ENCODE measurements at regions not wholly inside any gene's neighbourhood (a gene's known extent, or its start where the extent isn't known, plus 50 kb on each side); places are given as distances from the start of the nearest gene placed in this dataset.

DNA sequence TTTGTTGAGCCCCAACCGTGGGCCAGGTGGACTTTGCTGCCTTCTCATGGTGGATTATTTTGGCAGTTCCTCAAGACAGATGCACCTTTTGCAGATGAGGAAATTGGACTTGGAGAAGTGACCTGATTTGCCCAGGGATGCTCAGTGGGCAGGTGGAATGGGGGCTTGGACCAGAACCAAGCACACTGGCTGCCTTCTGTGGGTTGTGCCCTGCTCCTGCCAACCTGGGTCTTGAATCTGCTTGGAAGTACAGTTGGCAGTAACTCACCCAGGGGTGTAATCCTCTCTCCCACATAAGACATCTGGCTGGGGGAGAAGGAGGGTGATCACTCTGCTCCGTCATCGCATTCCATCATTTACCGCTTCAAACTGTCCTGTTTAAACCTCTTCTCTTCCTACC, 110.5 kb upstream of the GPR26 start:
- Histone ChIP-seq H4K8ac (ENCODE audit: low read length) (no peak overlapping the region), H3K4ac (ENCODE audit: low read depth in 1 of 2, low read length in 2 of 2) (no peak overlapping the region), H3K36me3 (ENCODE audit: control insufficient read depth in 1 of 2, insufficient read depth in 2 of 2, low read depth in 1 of 2, low read length in 2 of 2) (no peaks in the 10 kb centered on the region), H2BK15ac (ENCODE audit: low read depth, poor library complexity, severe bottlenecking) (no peak overlapping the region), H3K9ac (ENCODE audit: low read length) (no peak overlapping the region), H2BK5ac (ENCODE audit: low read depth, low read length, poor library complexity, severe bottlenecking) (no peak overlapping the region), H3K4me1 (ENCODE audit: control insufficient read depth, insufficient read depth, low read depth, low read length) (no peaks in the 10 kb centered on the region), H2AFZ (ENCODE audit: low read depth, low read length) (no peak overlapping the region), H3K27ac (ENCODE audit: low read length, poor library complexity, severe bottlenecking) (no peak overlapping the region), H3K4me3 (ENCODE audit: insufficient read depth in 1 of 2, low read depth in 1 of 2, low read length in 2 of 2) (no peak overlapping the region), H4K91ac (ENCODE audit: low read length) (no peak overlapping the region), H2BK12ac (ENCODE audit: low read length in 2 of 2) (no peak overlapping the region), H3K14ac (ENCODE audit: low read length in 2 of 2) (no peak overlapping the region), H3K18ac (ENCODE audit: low read depth in 1 of 2, low read length in 2 of 2) (no peak overlapping the region), H3K23ac (ENCODE audit: low read length in 2 of 2) (no peak overlapping the region), H2BK120ac (ENCODE audit: low read depth, low read length) (no peak overlapping the region), H3K9me3 (ENCODE audit: control insufficient read depth, low read length) (no peaks in the 10 kb centered on the region), H3K79me1 (replicated peaks; ENCODE audit: low read length, poor library complexity, severe bottlenecking) (no peaks in the 10 kb centered on the region), H3K4me2 (ENCODE audit: low read length, poor library complexity, severe bottlenecking) (no peak overlapping the region), H2AK5ac (ENCODE audit: low read length, severe bottlenecking) (no peak overlapping the region), H3K27me3 (ENCODE audit: control insufficient read depth in 1 of 2, insufficient read depth in 1 of 2, low read length in 2 of 2) (peaks cover 0 to 62% of the 10 kb centered on the region in 2 experiments)
- DNase-seq = no peak
- 87% methylated on average over 4 of the region's 4 CpGs for WGBS

GRCh38 chr10:123556049-123556448, 110.1 kb upstream of the GPR26 start:
- Histone ChIP-seq H3K9ac (ENCODE audit: low read length) (no peak overlapping the region), H3K27ac (ENCODE audit: low read length, poor library complexity, severe bottlenecking) (no peak overlapping the region), H3K9me3 (ENCODE audit: control insufficient read depth, low read length) (no peaks in the 10 kb centered on the region), H3K14ac (ENCODE audit: low read length in 2 of 2) (no peak overlapping the region), H3K4me2 (ENCODE audit: low read length, poor library complexity, severe bottlenecking) (no peak overlapping the region), H3K4me3 (ENCODE audit: insufficient read depth in 1 of 2, low read depth in 1 of 2, low read length in 2 of 2) (no peak overlapping the region), H4K8ac (ENCODE audit: low read length) (no peak overlapping the region), H3K36me3 (ENCODE audit: control insufficient read depth in 1 of 2, insufficient read depth in 2 of 2, low read depth in 1 of 2, low read length in 2 of 2) (no peaks in the 10 kb centered on the region), H2BK15ac (ENCODE audit: low read depth, poor library complexity, severe bottlenecking) (no peak overlapping the region), H2BK120ac (ENCODE audit: low read depth, low read length) (no peak overlapping the region), H2BK12ac (ENCODE audit: low read length in 2 of 2) (no peak overlapping the region), H3K4ac (ENCODE audit: low read depth in 1 of 2, low read length in 2 of 2) (no peak overlapping the region), H2BK5ac (ENCODE audit: low read depth, low read length, poor library complexity, severe bottlenecking) (no peak overlapping the region), H2AFZ (ENCODE audit: low read depth, low read length) (no peak overlapping the region), H3K79me1 (replicated peaks; ENCODE audit: low read length, poor library complexity, severe bottlenecking) (no peaks in the 10 kb centered on the region), H3K23ac (ENCODE audit: low read length in 2 of 2) (no peak overlapping the region), H3K4me1 (ENCODE audit: control insufficient read depth, insufficient read depth, low read depth, low read length) (no peaks in the 10 kb centered on the region), H4K91ac (ENCODE audit: low read length) (no peak overlapping the region), H3K27me3 (ENCODE audit: control insufficient read depth in 1 of 2, insufficient read depth in 1 of 2, low read length in 2 of 2) (peaks cover 0 to 65% of the 10 kb centered on the region in 2 experiments), H3K18ac (ENCODE audit: low read depth in 1 of 2, low read length in 2 of 2) (no peak overlapping the region), H2AK5ac (ENCODE audit: low read length, severe bottlenecking) (no peak overlapping the region)
- WGBS = 78% methylated on average over 7 of the region's 7 CpGs
- DNase-seq = no peak

GRCh38 chr10:123556736-123557135, 109.4 kb upstream of the GPR26 start:
- H3K27ac ChIP-seq (ENCODE audit: low read length, poor library complexity, severe bottlenecking) = no peak overlapping the region
- H2BK5ac ChIP-seq (ENCODE audit: low read depth, low read length, poor library complexity, severe bottlenecking) = no peak overlapping the region
- no peak overlapping the region for H3K4ac ChIP-seq (ENCODE audit: low read depth in 1 of 2, low read length in 2 of 2)
- no peak overlapping the region for H4K91ac ChIP-seq (ENCODE audit: low read length)
- H3K14ac ChIP-seq (ENCODE audit: low read length in 2 of 2) = no peak overlapping the region
- H2BK120ac ChIP-seq (ENCODE audit: low read depth, low read length) = no peak overlapping the region
- H2AFZ ChIP-seq (ENCODE audit: low read depth, low read length) = no peak overlapping the region
- H2BK12ac ChIP-seq (ENCODE audit: low read length in 2 of 2) = no peak overlapping the region
- H2BK15ac ChIP-seq (ENCODE audit: low read depth, poor library complexity, severe bottlenecking) = no peak overlapping the region
- no peak for DNase-seq
- H4K8ac ChIP-seq (ENCODE audit: low read length) = no peak overlapping the region
- no peak overlapping the region for H3K4me3 ChIP-seq (ENCODE audit: insufficient read depth in 1 of 2, low read depth in 1 of 2, low read length in 2 of 2)
- H3K36me3 ChIP-seq (ENCODE audit: control insufficient read depth in 1 of 2, insufficient read depth in 2 of 2, low read depth in 1 of 2, low read length in 2 of 2) = no peaks in the 10 kb centered on the region
- no peak overlapping the region for H3K4me2 ChIP-seq (ENCODE audit: low read length, poor library complexity, severe bottlenecking)
- H3K79me1 ChIP-seq (replicated peaks; ENCODE audit: low read length, poor library complexity, severe bottlenecking) = no peaks in the 10 kb centered on the region
- H3K27me3 ChIP-seq (ENCODE audit: control insufficient read depth in 1 of 2, insufficient read depth in 1 of 2, low read length in 2 of 2) = peaks cover 0 to 66% of the 10 kb centered on the region in 2 experiments
- H3K18ac ChIP-seq (ENCODE audit: low read depth in 1 of 2, low read length in 2 of 2) = no peak overlapping the region
- WGBS = 82% methylated on average over 16 of the region's 16 CpGs
- H3K9me3 ChIP-seq (ENCODE audit: control insufficient read depth, low read length) = no peaks in the 10 kb centered on the region
- H2AK5ac ChIP-seq (ENCODE audit: low read length, severe bottlenecking) = no peak overlapping the region
- no peak overlapping the region for H3K9ac ChIP-seq (ENCODE audit: low read length)
- H3K23ac ChIP-seq (ENCODE audit: low read length in 2 of 2) = no peak overlapping the region
- no peaks in the 10 kb centered on the region for H3K4me1 ChIP-seq (ENCODE audit: control insufficient read depth, insufficient read depth, low read depth, low read length)

- Histone ChIP-seq H4K91ac (ENCODE audit: low read length) (no peak overlapping the region), H3K27me3 (ENCODE audit: control insufficient read depth in 1 of 2, insufficient read depth in 1 of 2, low read length in 2 of 2) (peaks cover 0 to 68% of the 10 kb centered on the region in 2 experiments), H3K36me3 (ENCODE audit: control insufficient read depth in 1 of 2, insufficient read depth in 2 of 2, low read depth in 1 of 2, low read length in 2 of 2) (no peaks in the 10 kb centered on the region), H3K4ac (ENCODE audit: low read depth in 1 of 2, low read length in 2 of 2) (no peak overlapping the region), H3K4me1 (ENCODE audit: control insufficient read depth, insufficient read depth, low read depth, low read length) (no peaks in the 10 kb centered on the region), H2BK15ac (ENCODE audit: low read depth, poor library complexity, severe bottlenecking) (no peak overlapping the region), H2BK5ac (ENCODE audit: low read depth, low read length, poor library complexity, severe bottlenecking) (no peak overlapping the region), H3K23ac (ENCODE audit: low read length in 2 of 2) (no peak overlapping the region), H2AK5ac (ENCODE audit: low read length, severe bottlenecking) (no peak overlapping the region), H4K8ac (ENCODE audit: low read length) (no peak overlapping the region), H2AFZ (ENCODE audit: low read depth, low read length) (no peak overlapping the region), H3K4me2 (ENCODE audit: low read length, poor library complexity, severe bottlenecking) (no peak overlapping the region), H3K18ac (ENCODE audit: low read depth in 1 of 2, low read length in 2 of 2) (no peak overlapping the region), H3K4me3 (ENCODE audit: insufficient read depth in 1 of 2, low read depth in 1 of 2, low read length in 2 of 2) (no peak overlapping the region), H2BK120ac (ENCODE audit: low read depth, low read length) (no peak overlapping the region), H3K79me1 (replicated peaks; ENCODE audit: low read length, poor library complexity, severe bottlenecking) (no peaks in the 10 kb centered on the region), H3K9ac (ENCODE audit: low read length) (no peak overlapping the region), H3K14ac (ENCODE audit: low read length in 2 of 2) (no peak overlapping the region), H3K27ac (ENCODE audit: low read length, poor library complexity, severe bottlenecking) (no peak overlapping the region), H2BK12ac (ENCODE audit: low read length in 2 of 2) (no peak overlapping the region), H3K9me3 (ENCODE audit: control insufficient read depth, low read length) (no peaks in the 10 kb centered on the region)
- no peak for DNase-seq
- WGBS = 63% methylated on average over 7 of the region's 8 CpGs
Observed at GRCh38 chr10:123557366-123558108, 108.6 kb upstream of the GPR26 start.

All from mesenchymal stem cell (in vitro differentiated cells and primary cell).